ENCODE measurements at regions not wholly inside any gene's neighbourhood (a gene's known extent, or its start where the extent isn't known, plus 50 kb on each side); places are given as distances from the start of the nearest gene placed in this dataset.

- TF ChIP-seq GABPA (IDR thresholded peaks at IDR 0.05; ENCODE audit: borderline replicate concordance, insufficient read depth, low read length) (no peak), NRF1 (IDR thresholded peaks at IDR 0.05; ENCODE audit: low read depth, low read length) (no peak)
These were observed 279.3 kb downstream of the TMX3 start for GRCh38 chr18:68435581-68435980.
